ENCODE measurements at regions not wholly inside any gene's neighbourhood (a gene's known extent, or its start where the extent isn't known, plus 50 kb on each side); places are given as distances from the start of the nearest gene placed in this dataset.

GRCh38 chr3:54032598-54032997, 89.8 kb upstream of the CACNA2D3 start:
- Histone ChIP-seq H3K4me2 (ENCODE audit: low read length) (no peak overlapping the region), H4K20me1 (ENCODE audit: insufficient read depth) (no peaks in the 10 kb centered on the region), H3K36me3 (ENCODE audit: control insufficient read depth in 1 of 2, insufficient read depth in 2 of 2, low read length in 2 of 2) (no peaks in the 10 kb centered on the region), H2AFZ (ENCODE audit: low read depth, low read length, poor library complexity, severe bottlenecking) (no peak overlapping the region), H3K79me2 (ENCODE audit: insufficient read depth, low read length) (no peaks in the 10 kb centered on the region), H3K9me3 (ENCODE audit: control insufficient read depth in 1 of 2, insufficient read depth in 1 of 2, low read depth in 1 of 2, low read length in 2 of 2) (no peaks in the 10 kb centered on the region), H3K27me3 (ENCODE audit: insufficient read depth, low read length) (no peaks in the 10 kb centered on the region), H3K4me1 (ENCODE audit: control insufficient read depth in 1 of 2, insufficient read depth in 2 of 2, low read length in 2 of 2) (no peaks in the 10 kb centered on the region), H3K9me2 (ENCODE audit: insufficient read depth) (peaks cover 3% of the 10 kb centered on the region; the same call in 1 of the 2 replicates), H3K9ac (ENCODE audit: low read length) (no peak overlapping the region), H3K27ac (ENCODE audit: low read depth, low read length) (no peak overlapping the region), H3K4me3 (replicated peaks in 1 of 2; ENCODE audit: low read depth in 1 of 2, low read length in 2 of 2) (no peak overlapping the region)
- POLR2A ChIA-PET = no interaction called here
- TF ChIP-seq RAD21 (IDR thresholded peaks at IDR 0.05; ENCODE audit: low read depth) (no peak), JUND (IDR thresholded peaks at IDR 0.05) (no peak), ELF1 (IDR thresholded peaks at IDR 0.05; ENCODE audit: borderline replicate concordance, low read depth) (no peak), TCF7L2 (IDR thresholded peaks at IDR 0.05; ENCODE audit: borderline replicate concordance, extremely low read depth, insufficient read depth, insufficient read length) (no peak), ZBTB33 (IDR thresholded peaks at IDR 0.05; ENCODE audit: extremely low read depth, insufficient replicate concordance, low read length) (no peak), ATF3 (IDR thresholded peaks at IDR 0.05) (no peak), SRF (IDR thresholded peaks at IDR 0.05; ENCODE audit: low read depth) (no peak), FOSL1 (IDR thresholded peaks at IDR 0.05; ENCODE audit: low read depth) (no peak), CBX3 (IDR thresholded peaks at IDR 0.05; ENCODE audit: low read depth) (no peak), CEBPB (IDR thresholded peaks at IDR 0.05; ENCODE audit: low read depth) (no peak), EGR1 (IDR thresholded peaks at IDR 0.05; ENCODE audit: low read depth) (no peak)
- RAD21 ChIA-PET (ENCODE audit: low non-redundant PET in 1 of 2, low total read pairs in 2 of 2, uncharacterized antibody in 2 of 2, unreplicated experiment in 2 of 2) = no interaction called here
- no TSS peak for BruUV-seq (replicated peaks)
- intact Hi-C loops (cut with micrococcal nuclease) = no loop called here
- CTCF ChIA-PET = no interaction called here
- no peak for DNase-seq (ENCODE audit: low read depth, low spot score)
- no peak for ATAC-seq
